ENCODE measurements at regions not wholly inside any gene's neighbourhood (a gene's known extent, or its start where the extent isn't known, plus 50 kb on each side); places are given as distances from the start of the nearest gene placed in this dataset.

DNA sequence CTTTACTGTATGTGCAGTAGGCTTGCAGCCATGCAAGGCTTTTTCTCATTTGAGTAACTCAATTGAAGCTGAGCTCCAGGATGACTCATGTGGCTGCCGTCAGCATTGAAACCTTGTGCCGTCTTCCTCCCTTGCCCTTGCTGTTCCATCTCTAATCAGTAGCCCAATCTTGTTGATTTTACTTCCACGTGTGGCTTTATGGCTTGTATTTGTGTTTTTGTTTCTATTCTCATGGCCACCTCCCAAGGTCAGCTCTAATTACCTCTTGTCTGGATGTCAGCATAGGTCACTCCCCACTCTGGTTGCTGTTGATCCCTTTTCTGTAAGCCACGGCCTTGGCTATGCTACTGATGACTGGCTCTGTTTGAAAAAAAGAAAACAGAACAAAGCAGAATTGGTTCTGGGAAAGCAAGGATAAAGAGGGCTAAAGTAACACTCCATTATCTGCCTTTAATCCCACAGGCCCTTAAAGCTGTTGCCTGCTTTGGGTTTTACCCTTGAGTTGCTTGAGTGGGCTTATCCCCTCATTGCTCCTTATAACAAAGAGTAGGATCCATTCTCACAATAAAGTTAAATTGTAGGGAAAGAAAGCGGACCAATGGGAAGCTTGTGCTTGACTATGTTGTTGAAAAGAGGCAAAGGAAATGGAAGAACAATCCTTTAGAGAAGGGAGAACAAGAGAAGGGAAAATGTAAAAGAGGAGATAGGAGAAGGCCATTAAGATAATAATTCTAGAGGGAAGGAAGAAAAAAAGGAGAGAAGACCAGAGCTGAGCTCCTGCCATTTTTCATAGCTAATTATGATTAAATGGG is 173.9 kb upstream of the PGRMC2 start:
- H3K27ac Mint-ChIP-seq: no peak overlapping the region
- Histone ChIP-seq H3K4me2 (replicated peaks; ENCODE audit: low read depth, low read length, poor library complexity, severe bottlenecking) (no peak overlapping the region), H3K27me3 (replicated peaks in 1 of 4; ENCODE audit: control extremely low read depth in 1 of 4, control insufficient read depth in 3 of 4, insufficient read depth in 4 of 4, low read length in 3 of 4) (no peaks in the 10 kb centered on the region), H3K27ac (ENCODE audit: low read length in 2 of 2) (no peak overlapping the region), H3K9me3 (ENCODE audit: control extremely low read depth in 1 of 3, control insufficient read depth in 2 of 3, insufficient read depth in 1 of 3, low read length in 2 of 3) (no peaks in the 10 kb centered on the region), H3K79me2 (ENCODE audit: control insufficient read depth, insufficient read depth, low read length) (no peaks in the 10 kb centered on the region), H3K4me3 (ENCODE audit: control extremely low read depth in 1 of 5, extremely low read depth in 1 of 5, insufficient read depth in 1 of 5, low read depth in 2 of 5, low read length in 4 of 5) (no peak overlapping the region), H3K4me1 (ENCODE audit: control insufficient read depth in 2 of 2, insufficient read depth in 2 of 2, low read length in 2 of 2) (no peaks in the 10 kb centered on the region), H4K20me1 (ENCODE audit: control insufficient read depth, insufficient read depth, low read length, poor library complexity, severe bottlenecking) (no peaks in the 10 kb centered on the region), H3K9ac (ENCODE audit: low read length) (no peak overlapping the region), H2AFZ (ENCODE audit: insufficient read depth, low read depth, low read length, poor library complexity, severe bottlenecking) (no peak overlapping the region), H3K36me3 (replicated peaks in 1 of 2; ENCODE audit: control extremely low read depth in 1 of 2, control insufficient read depth in 1 of 2, extremely low read depth in 1 of 2, insufficient read depth in 2 of 2, low read length in 1 of 2) (no peaks in the 10 kb centered on the region)
- no peak for ATAC-seq (ENCODE audit: low read depth)
- no peaks in the 10 kb centered on the region for H3K9me3 Mint-ChIP-seq (ENCODE audit: insufficient read depth)
- H3K27me3 Mint-ChIP-seq: no peaks in the 10 kb centered on the region
- CTCF ChIA-PET: interaction anchor here (3.0 kb wide), 1 partner anchor 8 kb away, joined by 11 read pairs; no protein-coding TSS in a partner anchor
- intact Hi-C loops (cut with micrococcal nuclease): no loop called here
- no CpG with 5 or more reads among the region's 5 CpGs for WGBS (ENCODE audit: insufficient coverage)
- POLR2A ChIA-PET: no interaction called here
- DNase-seq: no peak
- TF ChIP-seq EZH2 (IDR thresholded peaks at IDR 0.05; ENCODE audit: borderline replicate concordance, insufficient read depth, low read depth, low read length, poor library complexity, severe bottlenecking): no peak
- TF ChIP-seq, protein P1, sequence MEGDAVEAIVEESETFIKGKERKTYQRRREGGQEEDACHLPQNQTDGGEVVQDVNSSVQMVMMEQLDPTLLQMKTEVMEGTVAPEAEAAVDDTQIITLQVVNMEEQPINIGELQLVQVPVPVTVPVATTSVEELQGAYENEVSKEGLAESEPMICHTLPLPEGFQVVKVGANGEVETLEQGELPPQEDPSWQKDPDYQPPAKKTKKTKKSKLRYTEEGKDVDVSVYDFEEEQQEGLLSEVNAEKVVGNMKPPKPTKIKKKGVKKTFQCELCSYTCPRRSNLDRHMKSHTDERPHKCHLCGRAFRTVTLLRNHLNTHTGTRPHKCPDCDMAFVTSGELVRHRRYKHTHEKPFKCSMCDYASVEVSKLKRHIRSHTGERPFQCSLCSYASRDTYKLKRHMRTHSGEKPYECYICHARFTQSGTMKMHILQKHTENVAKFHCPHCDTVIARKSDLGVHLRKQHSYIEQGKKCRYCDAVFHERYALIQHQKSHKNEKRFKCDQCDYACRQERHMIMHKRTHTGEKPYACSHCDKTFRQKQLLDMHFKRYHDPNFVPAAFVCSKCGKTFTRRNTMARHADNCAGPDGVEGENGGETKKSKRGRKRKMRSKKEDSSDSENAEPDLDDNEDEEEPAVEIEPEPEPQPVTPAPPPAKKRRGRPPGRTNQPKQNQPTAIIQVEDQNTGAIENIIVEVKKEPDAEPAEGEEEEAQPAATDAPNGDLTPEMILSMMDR (IDR thresholded peaks at IDR 0.05): no peak
- no peaks in the 10 kb centered on the region for H3K4me1 Mint-ChIP-seq
- no peak overlapping the region for H3K4me3 Mint-ChIP-seq

DNA sequence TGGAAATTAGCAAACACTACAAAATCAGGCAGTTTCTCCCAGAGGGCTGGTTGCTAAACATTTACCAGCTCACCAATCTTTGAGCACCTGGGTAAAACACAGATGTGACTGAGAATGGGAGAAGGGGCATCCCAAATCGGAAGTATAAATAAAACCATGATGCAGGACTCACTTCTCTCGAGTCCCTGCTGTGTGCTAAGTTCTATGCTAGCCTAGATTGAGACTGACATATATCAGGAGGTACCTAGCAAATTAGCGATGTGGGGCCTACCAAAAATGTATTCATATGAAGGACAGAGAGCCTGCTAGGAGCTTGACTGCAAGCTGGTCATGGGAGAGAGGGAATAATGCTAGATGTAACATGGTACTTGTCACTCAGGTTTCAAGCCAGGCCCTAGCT is 171.9 kb upstream of the PGRMC2 start:
- Mint-ChIP-seq H3K4me3 (no peak overlapping the region), H3K4me1 (peaks cover 3% of the 10 kb centered on the region)

More for the DNA sequence above, 171.9 kb upstream of the PGRMC2 start:
- WGBS (ENCODE audit: insufficient coverage): 54% methylated on average over 3 of the region's 3 CpGs
- Histone ChIP-seq H3K4me2 (replicated peaks; ENCODE audit: low read depth, low read length, poor library complexity, severe bottlenecking) (no peak overlapping the region), H3K9me3 (ENCODE audit: control extremely low read depth in 1 of 3, control insufficient read depth in 2 of 3, insufficient read depth in 1 of 3, low read length in 2 of 3) (no peaks in the 10 kb centered on the region), H4K20me1 (ENCODE audit: control insufficient read depth, insufficient read depth, low read length, poor library complexity, severe bottlenecking) (no peaks in the 10 kb centered on the region), H3K4me1 (ENCODE audit: control insufficient read depth in 2 of 2, insufficient read depth in 2 of 2, low read length in 2 of 2) (peaks cover 0 to under 1% of the 10 kb centered on the region in 2 donors), H3K27me3 (replicated peaks in 1 of 4; ENCODE audit: control extremely low read depth in 1 of 4, control insufficient read depth in 3 of 4, insufficient read depth in 4 of 4, low read length in 3 of 4) (no peaks in the 10 kb centered on the region), H2AFZ (ENCODE audit: insufficient read depth, low read depth, low read length, poor library complexity, severe bottlenecking) (no peak overlapping the region), H3K79me2 (ENCODE audit: control insufficient read depth, insufficient read depth, low read length) (no peaks in the 10 kb centered on the region), H3K4me3 (ENCODE audit: control extremely low read depth in 1 of 5, extremely low read depth in 1 of 5, insufficient read depth in 1 of 5, low read depth in 2 of 5, low read length in 4 of 5) (no peak overlapping the region), H3K27ac (ENCODE audit: low read length in 2 of 2) (no peak overlapping the region), H3K36me3 (replicated peaks in 1 of 2; ENCODE audit: control extremely low read depth in 1 of 2, control insufficient read depth in 1 of 2, extremely low read depth in 1 of 2, insufficient read depth in 2 of 2, low read length in 1 of 2) (no peaks in the 10 kb centered on the region), H3K9ac (ENCODE audit: low read length) (no peak overlapping the region)
- TF ChIP-seq EZH2 (IDR thresholded peaks at IDR 0.05; ENCODE audit: borderline replicate concordance, insufficient read depth, low read depth, low read length, poor library complexity, severe bottlenecking): no peak
- TF ChIP-seq, protein P1 (IDR thresholded peaks at IDR 0.05): no peak
- DNase-seq (no peak), ATAC-seq (ENCODE audit: low read depth) (no peak)
- Mint-ChIP-seq H3K27me3 (peaks cover 8% of the 10 kb centered on the region), H3K9me3 (ENCODE audit: insufficient read depth) (no peaks in the 10 kb centered on the region), H3K27ac (no peak overlapping the region)
- CTCF ChIA-PET: no interaction called here
- POLR2A ChIA-PET: no interaction called here
- intact Hi-C loops (cut with micrococcal nuclease): no loop called here
